ENCODE measurements at regions not wholly inside any gene's neighbourhood (a gene's known extent, or its start where the extent isn't known, plus 50 kb on each side); places are given as distances from the start of the nearest gene placed in this dataset.

GRCh38 chr17:77381185-77381700, 240.5 kb downstream of the SEC14L1 start:
- no peak for DNase-seq

DNA sequence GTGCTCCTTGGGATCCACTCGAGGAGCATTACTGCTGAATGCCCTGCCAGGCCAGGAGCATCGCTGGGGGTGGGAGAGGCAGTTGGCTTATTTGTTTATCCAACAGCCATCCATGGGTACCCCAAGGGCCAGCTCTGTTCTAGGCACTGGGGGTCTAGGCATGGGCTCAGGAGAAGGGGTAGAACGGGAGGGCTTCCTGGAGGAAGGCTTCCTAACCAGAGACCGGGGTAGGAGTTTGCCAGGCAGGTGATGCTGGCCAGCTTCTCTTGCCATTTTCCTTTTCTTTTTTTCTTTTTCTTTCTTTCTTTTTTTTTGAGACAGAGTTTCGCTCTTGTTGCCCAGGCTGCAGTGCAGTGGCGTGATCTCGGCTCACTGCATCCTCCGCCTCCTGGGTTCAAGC, 241.0 kb downstream of the SEC14L1 start:
- DNase-seq = no peak

- peak; percentile 70 for DNase-seq
These were observed 241.7 kb downstream of the SEC14L1 start for GRCh38 chr17:77382356-77382911.

GRCh38 chr17:77382966-77383612, 242.3 kb downstream of the SEC14L1 start:
- no peak for DNase-seq

GRCh38 chr17:77383613-77384608, 243.1 kb downstream of the SEC14L1 start:
- DNase-seq = no peak

DNA sequence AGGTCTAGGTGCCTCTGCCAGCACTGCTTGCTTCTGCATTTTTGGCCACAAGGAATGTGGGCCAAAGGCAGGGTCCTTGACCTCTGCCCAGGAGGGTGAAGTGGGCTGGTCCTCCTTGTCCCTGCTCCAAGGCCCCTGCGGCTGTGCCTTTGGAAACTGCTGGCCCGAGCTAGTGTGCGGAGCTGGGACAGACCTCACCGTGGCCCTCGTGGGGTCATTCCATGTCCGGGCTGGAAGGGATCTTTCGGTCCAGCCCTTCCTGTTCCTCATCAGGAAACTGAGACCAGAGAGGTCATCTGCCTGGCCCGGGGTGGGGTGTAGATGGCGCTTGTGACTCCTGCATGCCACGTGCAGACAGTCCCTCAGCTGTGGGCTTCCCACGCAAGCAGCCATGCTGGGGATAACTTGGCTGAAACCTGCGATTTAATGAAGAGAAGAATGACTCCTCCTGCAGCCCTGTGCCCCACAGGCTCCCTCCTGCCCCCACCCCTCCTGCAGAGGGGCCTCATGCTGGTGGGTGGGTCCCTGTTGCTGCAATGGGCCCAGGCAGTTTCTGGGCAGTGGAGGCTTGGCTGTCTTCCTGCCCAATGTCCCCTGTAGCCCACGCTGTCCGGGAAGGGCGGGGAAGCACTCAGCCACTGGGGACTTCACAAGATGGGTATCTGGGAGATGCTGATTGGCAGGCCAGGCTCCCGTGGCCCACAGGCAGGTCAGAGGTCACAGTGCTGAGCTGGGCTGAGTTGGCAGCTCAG, 245.2 kb downstream of the SEC14L1 start:
- DNase-seq = no peak

DNA sequence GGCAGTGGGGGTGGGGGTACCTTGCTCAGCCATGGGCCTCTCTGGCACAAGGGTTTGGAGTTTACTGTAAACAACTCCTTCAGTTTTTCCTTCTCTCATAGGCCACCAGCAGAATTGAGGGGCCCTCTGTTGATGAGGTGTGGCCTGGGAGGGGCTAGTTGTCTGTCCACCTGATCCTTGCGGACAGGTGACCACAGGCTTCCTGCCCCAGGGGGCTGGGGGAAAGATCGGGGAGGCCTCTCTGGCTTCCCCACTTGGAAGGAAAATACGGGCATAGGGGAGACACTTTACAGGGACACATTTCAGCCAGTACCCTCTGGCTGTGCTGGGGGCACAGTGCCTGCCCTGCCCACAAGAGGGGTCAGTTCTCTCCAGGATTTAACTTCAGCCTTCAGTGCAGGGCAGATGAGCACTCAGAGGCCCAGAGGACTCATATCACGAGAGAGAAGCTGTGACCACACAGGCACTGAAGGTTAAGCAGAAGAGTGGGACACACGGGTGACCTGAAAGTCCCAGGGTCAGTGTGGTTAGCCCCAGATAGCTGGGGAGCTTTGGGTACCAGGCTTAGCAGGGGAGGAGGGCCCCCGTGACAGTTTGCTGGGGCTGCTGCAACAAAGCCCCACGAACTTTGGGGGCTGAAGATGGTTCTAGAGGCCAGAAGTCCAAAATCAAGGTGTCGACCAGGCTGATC, 245.9 kb downstream of the SEC14L1 start:
- DNase-seq = no peak

GRCh38 chr17:77387891-77388290, 247.1 kb downstream of the SEC14L1 start:
- no peak for DNase-seq

GRCh38 chr17:77388384-77389306, 247.9 kb downstream of the SEC14L1 start:
- DNase-seq = no peak

GRCh38 chr17:77390870-77391269, 250.1 kb downstream of the SEC14L1 start:
- DNase-seq = no peak

- no peak for DNase-seq
These were observed 251.1 kb downstream of the SEC14L1 start for GRCh38 chr17:77391668-77392375.

DNA sequence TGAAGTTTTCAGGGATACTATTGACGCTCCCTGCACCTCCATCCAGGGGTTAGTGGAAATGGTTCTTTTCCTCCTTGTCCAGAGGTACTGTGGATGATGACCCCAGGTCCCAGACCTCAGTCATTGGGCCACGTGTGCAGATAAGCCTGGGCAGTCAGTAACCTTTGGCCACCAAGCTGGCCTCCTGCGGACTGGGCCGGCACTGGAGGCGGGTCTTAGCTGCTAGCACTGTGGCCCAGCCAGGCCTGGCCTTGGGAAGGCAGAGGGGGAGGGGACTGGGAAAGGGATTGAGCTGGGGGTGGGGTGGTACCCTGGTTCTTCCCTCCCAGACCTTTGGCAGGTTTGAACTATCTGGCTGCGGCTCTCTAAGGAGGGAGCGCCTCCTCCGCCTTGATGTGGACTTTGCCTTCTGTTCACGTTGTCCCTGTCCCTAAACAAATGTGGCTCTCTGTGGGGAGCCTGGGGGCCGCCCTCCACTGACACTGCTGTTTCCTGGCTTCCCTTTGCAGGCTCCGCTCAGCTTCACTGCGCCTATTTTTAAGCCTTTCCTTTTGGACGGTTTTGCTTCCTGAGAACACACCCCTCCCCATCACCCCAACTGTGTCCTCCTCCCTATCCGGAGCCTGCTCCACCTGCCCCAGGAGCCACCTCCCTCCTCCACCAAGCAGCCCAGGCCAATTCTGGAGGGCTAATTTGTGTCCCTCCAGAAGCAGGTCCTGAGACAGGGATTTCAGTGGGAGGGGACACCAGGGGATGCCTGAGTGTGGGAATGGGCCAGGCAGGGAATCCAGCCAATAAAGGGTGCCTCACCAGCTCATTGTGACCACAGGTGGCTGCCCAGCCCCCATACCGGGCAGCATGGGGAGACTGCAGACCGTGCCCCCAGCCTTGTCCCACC, 251.9 kb downstream of the SEC14L1 start:
- DNase-seq = no peak

DNA sequence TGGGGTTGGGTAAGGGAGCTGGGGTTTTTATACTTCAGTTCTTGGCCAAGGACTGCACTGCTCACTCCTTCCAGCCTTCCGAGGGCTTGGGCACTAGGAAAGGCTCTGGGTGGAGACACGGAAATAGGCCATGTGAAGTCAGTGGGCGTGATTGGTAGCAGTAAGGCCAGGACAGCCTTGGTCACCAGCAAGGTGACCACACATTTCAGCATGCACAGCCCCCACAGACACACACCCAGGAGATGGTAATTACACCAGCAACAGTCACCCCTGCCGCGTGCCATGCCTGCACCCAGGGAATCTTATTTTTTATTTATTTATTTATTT, 252.5 kb downstream of the SEC14L1 start:
- no peak for DNase-seq

GRCh38 chr17:77393867-77394539, 253.2 kb downstream of the SEC14L1 start:
- DNase-seq = no peak

DNA sequence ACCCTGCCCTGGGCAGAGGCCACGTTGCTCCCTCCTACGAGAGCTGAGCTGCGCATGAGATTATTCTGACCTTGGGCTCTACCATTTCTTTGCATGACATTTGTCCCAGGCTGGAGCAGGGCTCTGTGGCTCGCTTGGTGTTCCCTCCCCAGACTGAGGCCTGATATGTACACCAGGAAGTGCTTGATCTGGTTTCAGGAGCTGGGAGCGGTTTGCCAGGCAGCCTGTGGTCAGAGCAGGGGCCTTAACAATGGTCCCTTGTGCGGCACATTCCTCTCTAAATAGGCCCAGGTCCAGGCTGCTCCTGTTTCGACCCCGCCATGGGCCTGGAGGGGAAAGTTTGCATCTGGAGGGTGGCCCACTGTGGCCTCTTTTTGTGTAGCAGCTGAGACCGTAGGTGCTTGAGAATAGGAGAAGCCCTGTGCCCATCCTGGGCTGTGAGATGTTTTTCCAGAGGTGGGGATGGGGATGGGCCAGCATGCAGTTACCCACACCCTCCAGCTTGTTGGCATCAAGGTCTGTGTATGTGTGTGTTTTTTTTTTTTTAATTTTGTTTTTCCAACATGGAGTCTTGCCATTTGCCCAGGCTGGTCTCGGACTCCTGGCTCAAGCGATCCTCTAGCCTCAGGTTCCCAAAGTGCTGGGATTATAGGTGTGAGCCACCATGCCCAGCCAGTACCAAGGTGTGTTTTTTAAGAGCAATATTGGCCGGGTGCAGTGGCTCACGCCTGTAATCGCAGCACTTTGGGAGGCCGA, 253.9 kb downstream of the SEC14L1 start:
- DNase-seq = no peak

GRCh38 chr17:77395501-77396048, 254.8 kb downstream of the SEC14L1 start:
- no peak for DNase-seq

DNA sequence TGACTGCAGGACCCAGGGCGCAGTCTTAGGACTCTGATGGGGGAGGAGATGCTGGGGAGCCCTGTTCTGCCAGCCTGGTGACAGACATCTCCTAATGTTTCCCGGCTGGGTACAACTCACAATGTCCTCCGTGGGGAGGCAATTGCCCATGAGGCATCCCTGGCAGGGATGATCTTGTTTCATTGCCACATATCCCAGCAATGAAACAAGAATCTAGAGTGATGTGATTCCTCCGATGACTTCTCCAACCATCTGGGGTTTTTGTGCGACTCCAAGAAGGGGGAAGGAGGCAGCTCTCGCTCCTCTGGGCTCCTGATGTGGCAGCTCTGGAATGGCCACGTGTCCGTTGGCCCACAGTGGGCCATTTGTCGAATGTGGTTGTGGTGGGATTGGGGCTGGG, 255.8 kb downstream of the SEC14L1 start:
- no peak for DNase-seq

DNA sequence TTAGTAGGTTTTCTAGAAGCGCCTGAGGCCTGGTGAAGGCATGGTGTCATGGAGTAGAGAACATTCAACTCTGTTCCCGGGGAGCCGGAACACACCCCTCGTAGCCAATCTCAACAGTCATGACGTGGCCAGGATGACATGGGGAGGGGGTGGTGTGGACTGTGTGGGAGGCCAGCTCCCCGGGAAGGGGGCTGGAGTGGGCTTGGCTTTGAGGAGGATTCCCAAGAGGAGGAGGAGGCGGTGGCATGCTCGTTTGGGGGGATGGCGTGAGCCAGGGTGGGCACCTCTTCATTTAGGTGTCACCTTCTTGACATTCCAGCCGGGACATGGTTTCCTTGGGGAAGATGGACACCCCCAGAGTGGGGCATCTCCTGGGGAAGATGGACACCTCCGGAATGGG, 257.5 kb downstream of the SEC14L1 start:
- no peak for DNase-seq

Data from CD4-positive, alpha-beta T cell treated with Interleukin-21 for 1 hour (primary cell).